ENCODE measurements at regions not wholly inside any gene's neighbourhood (a gene's known extent, or its start where the extent isn't known, plus 50 kb on each side); places are given as distances from the start of the nearest gene placed in this dataset.

- TF ChIP-seq CTCF (IDR thresholded peaks at IDR 0.05) (no peak), POLR2A (IDR thresholded peaks at IDR 0.05) (no peak)
Observed at GRCh38 chr3:115350606-115351005, 203.5 kb upstream of the ZBTB20 start.

Data from heart left ventricle (tissue), 13 donors.